Type B pancreatic cell (in vitro differentiated cells): ENCODE measurements at regions not wholly inside any gene's neighbourhood (a gene's known extent, or its start where the extent isn't known, plus 50 kb on each side); places are given as distances from the start of the nearest gene placed in this dataset.

ENCODE experiments used
- DNase-seq: peaks from one replicate; pipeline ENCODE4 v3.0.0; 2021; ENCODE audit warnings: mixed read lengths; ENCODE audit not compliant: unreplicated experiment; ENCODE audit errors: extremely low spot score
- H3K27ac Mint-ChIP-seq: 2 replicates; pipeline ENCODE4 v1.8.0; 2021; ENCODE audit warnings: mild to moderate bottlenecking, mixed read lengths
- H3K27me3 Mint-ChIP-seq: 2 replicates; pipeline ENCODE4 v1.8.0; 2021; ENCODE audit warnings: mixed read lengths
- H3K36me3 Mint-ChIP-seq: 2 replicates; pipeline ENCODE4 v1.8.0; 2021; ENCODE audit warnings: mixed read lengths
- H3K4me1 Mint-ChIP-seq: one replicate; pipeline ENCODE4 v1.8.0; 2021; ENCODE audit warnings: mixed read lengths; ENCODE audit not compliant: unreplicated experiment
- H3K4me3 Mint-ChIP-seq: 2 replicates; pipeline ENCODE4 v1.8.0; 2021; ENCODE audit warnings: mild to moderate bottlenecking, mixed read lengths
- H3K9me3 Mint-ChIP-seq: 2 replicates; pipeline ENCODE4 v1.8.0; 2021; ENCODE audit warnings: mixed read lengths
- TF ChIP-seq, protein P1 (sequence below): fragments of 200-600 bp; sonication (generic); conservative IDR thresholded peaks from 2 replicates; pipeline ENCODE4 v1.5.0; 2021; ENCODE audit warnings: antibody characterized with exemption, mild to moderate bottlenecking

DNA sequence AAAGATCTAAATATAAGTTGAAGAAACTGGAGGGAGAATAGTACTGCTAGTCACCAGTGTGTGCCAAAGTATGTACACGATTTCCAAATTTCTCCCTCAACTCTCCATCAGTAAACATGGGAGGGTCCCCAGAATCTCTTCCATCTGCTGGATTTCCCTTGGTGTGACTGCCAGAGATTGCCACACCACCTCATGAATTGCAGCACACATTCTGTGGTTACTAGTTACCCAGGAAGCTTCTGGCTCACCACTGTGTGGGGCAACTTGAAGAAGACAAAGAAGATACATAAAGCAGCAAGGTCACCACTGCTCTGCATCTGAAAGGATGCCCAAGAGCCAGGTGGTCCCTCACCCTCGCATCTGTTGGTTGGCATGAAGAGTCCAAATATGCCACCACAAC, 191.7 kb upstream of the ESRRG start:
- Mint-ChIP-seq H3K27me3 (peaks cover 7% of the 10 kb centered on the region), H3K4me1 (no peaks in the 10 kb centered on the region), H3K9me3 (no peaks in the 10 kb centered on the region), H3K27ac (no peak overlapping the region), H3K36me3 (no peaks in the 10 kb centered on the region), H3K4me3 (no peak overlapping the region)
- TF ChIP-seq, protein P1, sequence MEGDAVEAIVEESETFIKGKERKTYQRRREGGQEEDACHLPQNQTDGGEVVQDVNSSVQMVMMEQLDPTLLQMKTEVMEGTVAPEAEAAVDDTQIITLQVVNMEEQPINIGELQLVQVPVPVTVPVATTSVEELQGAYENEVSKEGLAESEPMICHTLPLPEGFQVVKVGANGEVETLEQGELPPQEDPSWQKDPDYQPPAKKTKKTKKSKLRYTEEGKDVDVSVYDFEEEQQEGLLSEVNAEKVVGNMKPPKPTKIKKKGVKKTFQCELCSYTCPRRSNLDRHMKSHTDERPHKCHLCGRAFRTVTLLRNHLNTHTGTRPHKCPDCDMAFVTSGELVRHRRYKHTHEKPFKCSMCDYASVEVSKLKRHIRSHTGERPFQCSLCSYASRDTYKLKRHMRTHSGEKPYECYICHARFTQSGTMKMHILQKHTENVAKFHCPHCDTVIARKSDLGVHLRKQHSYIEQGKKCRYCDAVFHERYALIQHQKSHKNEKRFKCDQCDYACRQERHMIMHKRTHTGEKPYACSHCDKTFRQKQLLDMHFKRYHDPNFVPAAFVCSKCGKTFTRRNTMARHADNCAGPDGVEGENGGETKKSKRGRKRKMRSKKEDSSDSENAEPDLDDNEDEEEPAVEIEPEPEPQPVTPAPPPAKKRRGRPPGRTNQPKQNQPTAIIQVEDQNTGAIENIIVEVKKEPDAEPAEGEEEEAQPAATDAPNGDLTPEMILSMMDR: no peak
- no peak for DNase-seq

- Mint-ChIP-seq H3K36me3 (no peaks in the 10 kb centered on the region), H3K4me3 (no peak overlapping the region), H3K27ac (no peak overlapping the region), H3K4me1 (no peaks in the 10 kb centered on the region), H3K9me3 (no peaks in the 10 kb centered on the region), H3K27me3 (peaks cover 7% of the 10 kb centered on the region)
- no peak for DNase-seq
- TF ChIP-seq, protein P1: no peak
These were observed 190.7 kb upstream of the ESRRG start for GRCh38 chr1:216913976-216914375.

DNA sequence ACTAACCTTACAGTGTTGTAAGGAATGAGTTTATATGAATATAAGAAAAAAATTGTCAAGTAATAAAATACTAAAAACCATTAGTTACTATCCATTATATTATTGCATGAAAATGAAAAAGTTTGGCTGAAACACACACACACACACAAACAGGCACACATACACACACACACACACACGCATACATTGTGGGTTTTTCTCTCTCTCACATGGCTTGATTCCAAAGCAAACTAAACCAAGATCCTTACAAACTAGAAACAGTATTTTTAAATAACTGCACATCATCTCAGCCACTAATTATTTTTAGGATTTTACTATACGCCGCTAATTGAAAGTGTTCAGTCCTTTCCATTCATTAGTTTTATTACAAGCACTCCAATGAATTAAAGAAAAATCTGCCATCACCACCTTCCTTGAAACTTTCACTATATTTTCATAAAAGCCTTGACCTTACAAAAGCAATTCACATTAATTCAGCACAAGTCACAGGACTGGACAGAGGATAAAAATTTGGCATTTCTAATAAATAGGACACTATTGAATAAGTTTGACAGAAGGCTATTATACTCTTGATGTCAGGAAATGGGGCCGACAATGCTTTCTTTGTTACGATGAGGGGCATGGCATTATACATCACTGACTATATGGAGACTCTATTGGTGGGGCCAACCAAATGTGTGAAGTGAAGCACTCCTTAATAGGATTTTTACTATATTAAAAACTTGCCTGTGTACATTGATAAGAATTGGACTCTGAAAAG, 187.0 kb upstream of the ESRRG start:
- TF ChIP-seq, protein P1: no peak
- DNase-seq: no peak
- Mint-ChIP-seq H3K9me3 (no peaks in the 10 kb centered on the region), H3K4me1 (no peaks in the 10 kb centered on the region), H3K27me3 (peaks cover 4% of the 10 kb centered on the region), H3K27ac (no peak overlapping the region), H3K4me3 (no peak overlapping the region), H3K36me3 (no peaks in the 10 kb centered on the region)

DNA sequence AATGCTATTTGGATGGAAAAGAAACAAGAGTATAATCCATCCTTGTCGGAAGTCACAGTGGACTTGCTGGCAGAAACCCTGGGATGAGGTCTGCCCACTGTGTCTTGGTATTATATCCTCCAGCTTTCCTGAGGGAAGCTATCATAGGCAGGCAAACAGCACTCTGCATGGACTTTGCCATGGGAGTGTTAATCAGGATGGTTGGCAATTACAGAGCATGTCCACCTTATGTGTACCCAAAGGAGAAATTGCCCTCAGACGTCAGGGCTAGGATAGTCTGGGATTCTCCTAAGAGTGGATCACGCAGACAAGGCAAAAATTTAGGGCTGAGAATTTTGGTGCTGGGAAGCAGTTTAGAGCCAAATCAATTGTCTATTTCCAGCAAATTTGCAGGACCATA, 184.9 kb upstream of the ESRRG start:
- Mint-ChIP-seq H3K4me3 (no peak overlapping the region), H3K9me3 (no peaks in the 10 kb centered on the region), H3K27me3 (no peaks in the 10 kb centered on the region), H3K27ac (no peak overlapping the region), H3K4me1 (peaks cover 11% of the 10 kb centered on the region), H3K36me3 (no peaks in the 10 kb centered on the region)
- TF ChIP-seq, protein P1: no peak
- no peak for DNase-seq

GRCh38 chr1:216907100-216907499, 183.9 kb upstream of the ESRRG start:
- Mint-ChIP-seq H3K27me3 (no peaks in the 10 kb centered on the region), H3K27ac (no peak overlapping the region), H3K9me3 (no peaks in the 10 kb centered on the region), H3K4me1 (peaks cover 14% of the 10 kb centered on the region), H3K4me3 (no peak overlapping the region), H3K36me3 (no peaks in the 10 kb centered on the region)
- DNase-seq: no peak
- TF ChIP-seq, protein P1: no peak

DNA sequence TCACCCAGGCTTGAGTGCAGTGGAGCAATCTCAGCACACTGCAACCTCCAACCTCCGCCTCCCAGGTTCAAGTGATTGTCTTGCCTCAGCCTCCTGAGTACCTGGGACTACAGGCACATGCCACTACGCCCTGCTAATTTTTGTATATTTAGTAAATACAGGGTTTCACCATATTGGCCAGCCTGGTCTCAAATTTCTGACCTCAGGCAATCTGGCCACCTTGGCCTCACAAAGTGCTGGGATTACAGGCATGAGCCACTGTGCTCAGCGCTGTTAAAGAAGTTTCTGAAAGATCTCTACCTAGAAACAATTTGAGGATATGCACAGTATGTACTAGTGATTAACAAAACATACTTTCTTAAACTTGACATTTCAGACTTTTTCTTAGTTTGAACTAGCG, 182.6 kb upstream of the ESRRG start:
- Mint-ChIP-seq H3K4me1 (peaks cover 14% of the 10 kb centered on the region), H3K27me3 (no peaks in the 10 kb centered on the region)

More for the DNA sequence above, 182.6 kb upstream of the ESRRG start:
- H3K9me3 Mint-ChIP-seq: no peaks in the 10 kb centered on the region
- no peak overlapping the region for H3K27ac Mint-ChIP-seq
- no peak for DNase-seq
- no peaks in the 10 kb centered on the region for H3K36me3 Mint-ChIP-seq
- H3K4me3 Mint-ChIP-seq: no peak overlapping the region
- TF ChIP-seq, protein P1: no peak
